Thyroid gland (tissue), 4 donors: ENCODE measurements at regions not wholly inside any gene's neighbourhood (a gene's known extent, or its start where the extent isn't known, plus 50 kb on each side); places are given as distances from the start of the nearest gene placed in this dataset.
A peak's percentile ranks its signal among the peaks of the same experiment; 100 is the strongest.

Experiments used
- DNase-seq, 2 donors: peaks; one replicate each; pipeline ENCODE4 v3.0.0-alpha.2; 2019
- H3K27ac ChIP-seq, 3 donors: fragments of 200-600 bp; sonication (generic); 1 replicate in 2 of 3; 2 replicates in 1 of 3; pipeline ENCODE4 v1.5.1; 2016 to 2019; ENCODE audit warnings: mild to moderate bottlenecking in 1 of 3, moderate library complexity in 1 of 3
- H3K27me3 ChIP-seq: fragments of 200-600 bp; sonication (generic); one replicate; pipeline ENCODE4 v1.5.1; 2019
- H3K36me3 ChIP-seq, 2 donors: fragments of 200-600 bp; sonication (generic); one replicate each; pipeline ENCODE4 v1.5.1; 2016 to 2019
- H3K4me1 ChIP-seq, 2 donors: fragments of 200-600 bp; sonication (generic); one replicate each; pipeline ENCODE4 v1.5.1; 2017 to 2019
- H3K4me3 ChIP-seq, 3 donors: fragments of 200-600 bp; sonication (generic); replicated peaks in 1 of 3; 1 replicate in 2 of 3; 2 replicates in 1 of 3; pipeline ENCODE4 v1.5.1; 2016; ENCODE audit warnings: mild to moderate bottlenecking in 1 of 3
- H3K9me3 ChIP-seq: fragments of 200-600 bp; sonication (generic); one replicate; pipeline ENCODE4 v1.5.1; 2017
- POLR2A ChIP-seq, 2 donors: fragments of 450-650 bp; IDR thresholded peaks; one replicate each; pipeline ENCODE4 v1.6.1; 2017; ENCODE audit warnings: antibody characterized with exemption in 2 of 2, mild to moderate bottlenecking in 2 of 2, moderate library complexity in 1 of 2
- WGBS, 2 donors: methylation state at CpG; one replicate each; pipeline ENCODE4 v1.1.5; 2017; 5-methylcytosine and 5-hydroxymethylcytosine counted together
- intact Hi-C: fragments of 100-400 bp; cut with DNase I; formaldehyde crosslinking; loops from one replicate; pipeline ENCODE4 v1.15.1; 2023
- TF ChIP-seq, protein P1 (sequence below), 6 experiments: fragments of 200-600 bp in 3 of 6; fragments of 450-650 bp in 3 of 6; sonication (generic) in 3 of 6; IDR thresholded peaks; one replicate each; pipeline ENCODE4 v1.5.1; 2016 to 2019; ENCODE audit warnings: antibody characterized with exemption in 6 of 6, mild to moderate bottlenecking in 2 of 6, inconsistent platforms in 1 of 6, moderate library complexity in 1 of 6

DNA sequence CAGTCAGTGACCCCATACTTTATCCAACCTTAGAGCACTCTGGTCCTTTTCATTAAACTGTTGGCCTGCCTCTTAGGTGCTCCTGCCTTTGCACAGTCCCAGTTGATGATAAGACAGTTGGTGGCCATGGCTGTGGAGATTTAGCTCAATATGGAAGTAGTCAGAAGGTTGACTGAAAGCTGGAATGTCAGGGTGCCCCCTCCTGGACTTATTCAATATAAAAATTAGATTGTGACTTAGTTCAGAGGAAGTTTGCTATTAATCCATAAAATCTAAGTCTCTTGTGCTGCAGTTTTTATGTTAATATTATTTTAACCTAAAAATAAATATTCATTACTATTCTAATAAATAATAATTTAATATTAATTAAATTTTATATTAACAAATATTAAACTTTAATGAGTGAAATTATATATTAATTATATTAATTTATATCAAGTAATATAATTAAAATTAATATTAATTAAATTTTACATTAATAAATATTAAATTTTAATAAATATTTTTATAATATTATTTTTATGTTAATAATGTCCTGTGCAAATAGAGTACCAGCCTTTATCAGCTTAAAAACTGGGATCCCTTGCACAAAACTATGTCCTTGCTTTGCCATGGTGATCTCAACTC lies 77.7 kb upstream of the ADAMTSL1 start:
- intact Hi-C loops, result no loop called here
- H3K4me1 ChIP-seq, result peaks cover 22 to 28% of the 10 kb centered on the region in 2 donors
- H3K27ac ChIP-seq, result no peak overlapping the region
- no peaks in the 10 kb centered on the region for H3K27me3 ChIP-seq
- TF ChIP-seq POLR2A (IDR thresholded peaks at IDR 0.05), result no peak
- TF ChIP-seq, protein P1, sequence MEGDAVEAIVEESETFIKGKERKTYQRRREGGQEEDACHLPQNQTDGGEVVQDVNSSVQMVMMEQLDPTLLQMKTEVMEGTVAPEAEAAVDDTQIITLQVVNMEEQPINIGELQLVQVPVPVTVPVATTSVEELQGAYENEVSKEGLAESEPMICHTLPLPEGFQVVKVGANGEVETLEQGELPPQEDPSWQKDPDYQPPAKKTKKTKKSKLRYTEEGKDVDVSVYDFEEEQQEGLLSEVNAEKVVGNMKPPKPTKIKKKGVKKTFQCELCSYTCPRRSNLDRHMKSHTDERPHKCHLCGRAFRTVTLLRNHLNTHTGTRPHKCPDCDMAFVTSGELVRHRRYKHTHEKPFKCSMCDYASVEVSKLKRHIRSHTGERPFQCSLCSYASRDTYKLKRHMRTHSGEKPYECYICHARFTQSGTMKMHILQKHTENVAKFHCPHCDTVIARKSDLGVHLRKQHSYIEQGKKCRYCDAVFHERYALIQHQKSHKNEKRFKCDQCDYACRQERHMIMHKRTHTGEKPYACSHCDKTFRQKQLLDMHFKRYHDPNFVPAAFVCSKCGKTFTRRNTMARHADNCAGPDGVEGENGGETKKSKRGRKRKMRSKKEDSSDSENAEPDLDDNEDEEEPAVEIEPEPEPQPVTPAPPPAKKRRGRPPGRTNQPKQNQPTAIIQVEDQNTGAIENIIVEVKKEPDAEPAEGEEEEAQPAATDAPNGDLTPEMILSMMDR (IDR thresholded peaks at IDR 0.05), result peak in 2 of 6 experiments; percentile 17 to 26
- no peak overlapping the region for H3K4me3 ChIP-seq
- no peaks in the 10 kb centered on the region for H3K36me3 ChIP-seq
- DNase-seq, result peak in 1 of 2 donors; percentile 5
- no peaks in the 10 kb centered on the region for H3K9me3 ChIP-seq

DNA sequence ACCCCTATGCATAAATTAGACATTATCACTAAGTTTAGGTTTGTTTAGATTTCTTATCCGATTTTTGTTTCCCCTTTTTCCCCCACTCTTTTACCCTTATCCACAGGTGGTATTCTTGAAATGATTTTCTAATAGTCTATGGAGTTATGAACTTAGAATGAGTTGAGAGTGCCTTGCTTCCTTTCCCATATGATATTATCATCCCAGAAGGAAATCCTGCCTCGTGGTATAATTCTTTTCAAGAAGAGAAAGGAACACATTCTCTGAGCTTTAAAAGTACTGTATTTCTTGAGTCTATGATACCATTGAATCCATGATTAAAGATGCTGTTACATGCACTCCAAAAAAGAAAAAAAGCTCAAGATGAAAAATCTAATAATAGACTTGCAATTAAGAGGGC lies 76.9 kb upstream of the ADAMTSL1 start:
- intact Hi-C loops, result no loop called here
- Histone ChIP-seq H3K4me3 (no peak overlapping the region), H3K4me1 (peaks cover 22 to 28% of the 10 kb centered on the region in 2 donors), H3K27me3 (no peaks in the 10 kb centered on the region), H3K27ac (no peak overlapping the region), H3K36me3 (no peaks in the 10 kb centered on the region), H3K9me3 (no peaks in the 10 kb centered on the region)
- 67 to 70% methylated on average over 2 of the region's 2 CpGs for WGBS, 2 donors
- no peak for TF ChIP-seq POLR2A (IDR thresholded peaks at IDR 0.05)
- TF ChIP-seq, protein P1 (IDR thresholded peaks at IDR 0.05), result no peak
- no peak for DNase-seq

DNA sequence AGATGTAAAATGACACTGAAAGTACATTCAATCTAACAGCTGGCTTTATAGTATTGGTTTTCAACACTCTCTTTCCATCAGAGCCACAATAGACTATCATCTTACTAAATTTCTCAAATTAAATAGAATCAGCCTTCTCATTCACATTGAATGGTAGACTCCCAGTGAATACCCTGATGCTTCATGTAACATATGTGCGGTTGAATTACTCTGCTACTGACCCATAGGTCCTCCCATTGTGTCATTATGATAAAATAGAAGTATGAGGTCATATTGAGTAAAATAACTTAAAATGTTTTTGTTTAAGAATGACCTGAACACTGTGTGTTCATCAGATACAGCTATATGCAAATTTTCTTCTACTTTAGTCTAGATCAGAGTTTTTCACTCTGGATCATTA lies 75.9 kb upstream of the ADAMTSL1 start:
- H3K9me3 ChIP-seq, result no peaks in the 10 kb centered on the region
- DNase-seq, result no peak
- intact Hi-C loops, result no loop called here
- no peak overlapping the region for H3K4me3 ChIP-seq
- H3K27ac ChIP-seq, result no peak overlapping the region
- TF ChIP-seq, protein P1 (IDR thresholded peaks at IDR 0.05), result no peak
- TF ChIP-seq POLR2A (IDR thresholded peaks at IDR 0.05), result no peak
- WGBS, 2 donors, result 92 to 100% methylated on average over 1 of the region's 1 CpG
- no peaks in the 10 kb centered on the region for H3K36me3 ChIP-seq
- H3K27me3 ChIP-seq, result no peaks in the 10 kb centered on the region
- peaks cover 19 to 20% of the 10 kb centered on the region in 2 donors for H3K4me1 ChIP-seq

DNA sequence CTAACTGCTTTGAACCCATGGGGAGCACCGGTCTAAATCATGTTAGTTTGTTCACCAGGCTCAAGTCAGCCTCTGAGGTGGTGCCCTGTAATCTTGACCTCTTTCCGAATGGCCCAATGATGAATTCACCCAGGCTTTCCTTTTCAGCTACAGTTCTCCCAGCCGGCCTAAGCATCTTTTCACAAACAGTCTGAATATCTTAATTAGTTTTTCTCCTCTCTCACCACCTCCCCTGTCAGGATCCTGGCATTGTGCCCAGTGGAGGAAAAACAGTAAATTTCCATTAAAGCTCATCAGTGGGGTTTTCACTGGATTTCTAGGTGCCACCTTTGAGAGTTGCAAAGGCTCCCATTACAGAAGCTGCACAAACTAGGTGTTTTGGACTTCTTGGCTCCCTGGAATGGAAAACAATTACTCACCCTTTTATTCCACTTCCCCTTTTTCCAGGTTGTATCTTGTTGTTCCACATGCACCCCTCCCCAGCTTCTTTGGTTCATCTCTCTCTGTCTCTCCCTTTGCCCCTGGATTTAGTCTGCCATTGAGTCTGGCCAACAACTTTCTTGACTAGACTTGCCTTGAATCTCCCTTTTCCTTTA lies 69.4 kb upstream of the ADAMTSL1 start:
- no peak overlapping the region for H3K4me3 ChIP-seq
- intact Hi-C loops, result no loop called here
- H3K4me1 ChIP-seq, result no peaks in the 10 kb centered on the region
- 91 to 92% methylated on average over 3 of the region's 3 CpGs for WGBS, 2 donors
- H3K27ac ChIP-seq, result no peak overlapping the region
- TF ChIP-seq POLR2A (IDR thresholded peaks at IDR 0.05), result no peak
- TF ChIP-seq, protein P1 (IDR thresholded peaks at IDR 0.05), result no peak
- no peaks in the 10 kb centered on the region for H3K36me3 ChIP-seq
- no peak for DNase-seq
- H3K9me3 ChIP-seq, result no peaks in the 10 kb centered on the region
- no peaks in the 10 kb centered on the region for H3K27me3 ChIP-seq

DNA sequence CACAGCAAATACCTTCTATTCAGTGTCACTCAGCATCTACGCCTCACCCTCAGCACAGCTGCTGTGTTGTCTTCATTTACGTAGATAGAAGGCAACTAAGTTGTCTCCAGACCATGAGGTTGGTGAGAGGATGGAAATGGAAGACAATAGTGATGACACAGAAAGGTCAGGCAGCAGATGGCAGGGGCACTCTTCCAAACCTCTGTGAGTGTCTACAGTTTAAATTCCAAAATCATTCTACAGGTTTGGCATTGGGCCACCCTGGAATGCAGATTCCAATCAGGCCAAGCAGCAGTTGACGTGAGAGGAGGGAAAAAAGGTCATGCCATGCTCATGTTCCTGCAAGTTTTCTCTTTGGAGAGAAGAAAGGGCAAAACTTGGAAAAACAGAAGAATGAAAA lies 68.7 kb upstream of the ADAMTSL1 start:
- Histone ChIP-seq H3K9me3 (no peaks in the 10 kb centered on the region), H3K36me3 (no peaks in the 10 kb centered on the region), H3K4me3 (no peak overlapping the region), H3K27ac (no peak overlapping the region), H3K4me1 (no peaks in the 10 kb centered on the region), H3K27me3 (no peaks in the 10 kb centered on the region)
- intact Hi-C loops, result no loop called here
- DNase-seq, result no peak
- WGBS, 2 donors, result 88 to 90% methylated on average over 3 of the region's 3 CpGs
- no peak for TF ChIP-seq POLR2A (IDR thresholded peaks at IDR 0.05)
- TF ChIP-seq, protein P1 (IDR thresholded peaks at IDR 0.05), result no peak
